ENCODE measurements at regions not wholly inside any gene's neighbourhood (a gene's known extent, or its start where the extent isn't known, plus 50 kb on each side); places are given as distances from the start of the nearest gene placed in this dataset.

DNA sequence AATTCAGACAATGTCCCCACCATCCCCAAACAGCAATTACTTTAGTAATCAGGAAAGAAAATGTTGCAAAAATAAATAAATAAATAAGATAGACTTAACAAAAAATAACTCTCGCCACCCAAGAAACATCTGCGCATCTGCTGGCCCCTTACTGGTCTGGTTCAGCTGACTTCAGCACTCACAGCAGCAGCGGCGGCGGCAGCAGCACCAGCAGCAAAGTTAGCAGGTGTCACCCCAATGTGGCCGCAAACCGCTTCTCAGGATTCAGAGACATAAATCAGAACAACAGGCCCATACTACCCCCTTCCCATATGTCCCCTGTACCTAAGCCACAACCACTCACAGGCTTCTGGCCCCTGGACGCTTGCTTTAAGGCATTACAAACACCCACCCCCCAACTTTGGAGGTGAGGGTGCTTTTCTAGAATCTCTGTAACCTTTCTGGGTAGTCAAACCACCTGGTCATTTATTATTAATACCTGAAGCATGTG lies 593.0 kb downstream of the BNC2 start:
- TF ChIP-seq, protein P1, sequence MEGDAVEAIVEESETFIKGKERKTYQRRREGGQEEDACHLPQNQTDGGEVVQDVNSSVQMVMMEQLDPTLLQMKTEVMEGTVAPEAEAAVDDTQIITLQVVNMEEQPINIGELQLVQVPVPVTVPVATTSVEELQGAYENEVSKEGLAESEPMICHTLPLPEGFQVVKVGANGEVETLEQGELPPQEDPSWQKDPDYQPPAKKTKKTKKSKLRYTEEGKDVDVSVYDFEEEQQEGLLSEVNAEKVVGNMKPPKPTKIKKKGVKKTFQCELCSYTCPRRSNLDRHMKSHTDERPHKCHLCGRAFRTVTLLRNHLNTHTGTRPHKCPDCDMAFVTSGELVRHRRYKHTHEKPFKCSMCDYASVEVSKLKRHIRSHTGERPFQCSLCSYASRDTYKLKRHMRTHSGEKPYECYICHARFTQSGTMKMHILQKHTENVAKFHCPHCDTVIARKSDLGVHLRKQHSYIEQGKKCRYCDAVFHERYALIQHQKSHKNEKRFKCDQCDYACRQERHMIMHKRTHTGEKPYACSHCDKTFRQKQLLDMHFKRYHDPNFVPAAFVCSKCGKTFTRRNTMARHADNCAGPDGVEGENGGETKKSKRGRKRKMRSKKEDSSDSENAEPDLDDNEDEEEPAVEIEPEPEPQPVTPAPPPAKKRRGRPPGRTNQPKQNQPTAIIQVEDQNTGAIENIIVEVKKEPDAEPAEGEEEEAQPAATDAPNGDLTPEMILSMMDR (IDR thresholded peaks at IDR 0.05) = no peak
- no peak for TF ChIP-seq POLR2A (IDR thresholded peaks at IDR 0.05)
